ENCODE measurements at regions not wholly inside any gene's neighbourhood (a gene's known extent, or its start where the extent isn't known, plus 50 kb on each side); places are given as distances from the start of the nearest gene placed in this dataset.

- TF ChIP-seq, protein P1, sequence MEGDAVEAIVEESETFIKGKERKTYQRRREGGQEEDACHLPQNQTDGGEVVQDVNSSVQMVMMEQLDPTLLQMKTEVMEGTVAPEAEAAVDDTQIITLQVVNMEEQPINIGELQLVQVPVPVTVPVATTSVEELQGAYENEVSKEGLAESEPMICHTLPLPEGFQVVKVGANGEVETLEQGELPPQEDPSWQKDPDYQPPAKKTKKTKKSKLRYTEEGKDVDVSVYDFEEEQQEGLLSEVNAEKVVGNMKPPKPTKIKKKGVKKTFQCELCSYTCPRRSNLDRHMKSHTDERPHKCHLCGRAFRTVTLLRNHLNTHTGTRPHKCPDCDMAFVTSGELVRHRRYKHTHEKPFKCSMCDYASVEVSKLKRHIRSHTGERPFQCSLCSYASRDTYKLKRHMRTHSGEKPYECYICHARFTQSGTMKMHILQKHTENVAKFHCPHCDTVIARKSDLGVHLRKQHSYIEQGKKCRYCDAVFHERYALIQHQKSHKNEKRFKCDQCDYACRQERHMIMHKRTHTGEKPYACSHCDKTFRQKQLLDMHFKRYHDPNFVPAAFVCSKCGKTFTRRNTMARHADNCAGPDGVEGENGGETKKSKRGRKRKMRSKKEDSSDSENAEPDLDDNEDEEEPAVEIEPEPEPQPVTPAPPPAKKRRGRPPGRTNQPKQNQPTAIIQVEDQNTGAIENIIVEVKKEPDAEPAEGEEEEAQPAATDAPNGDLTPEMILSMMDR (conservative IDR thresholded peaks at IDR 0.05) = no peak
- TF ChIP-seq EZH2 (IDR thresholded peaks at IDR 0.05; ENCODE audit: low read depth) = no peak
Observed at GRCh38 chr22:10778296-10778814, 4749.6 kb upstream of the OR11H1 start.
